ENCODE measurements at regions not wholly inside any gene's neighbourhood (a gene's known extent, or its start where the extent isn't known, plus 50 kb on each side); places are given as distances from the start of the nearest gene placed in this dataset.

DNA sequence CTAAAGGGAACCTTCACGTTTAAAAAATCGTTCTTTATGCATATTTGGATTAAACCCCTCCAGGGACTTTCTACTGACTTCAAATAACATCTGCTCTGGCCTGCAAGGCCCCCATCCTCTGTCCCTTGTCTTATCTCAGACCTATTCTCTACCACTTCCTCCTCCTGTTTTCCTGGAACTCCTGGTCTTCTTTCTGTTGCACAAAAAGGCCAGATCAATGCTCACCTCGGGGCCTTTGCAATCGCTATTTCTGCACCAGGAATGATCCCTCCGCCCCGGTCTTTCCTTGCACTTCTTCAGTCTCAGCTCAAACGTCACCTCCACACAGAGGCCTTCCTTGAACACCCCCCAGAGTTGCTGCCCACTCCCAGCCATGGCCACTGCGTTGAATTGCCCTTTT lies 57.6 kb upstream of the BEGAIN start:
- TF ChIP-seq CTCF (conservative IDR thresholded peaks at IDR 0.05; ENCODE audit: low read length): no peak
- no peak for DNase-seq (ENCODE audit: low read depth)
- no peak overlapping the region for H3K4me3 ChIP-seq (ENCODE audit: low read length)

DNA sequence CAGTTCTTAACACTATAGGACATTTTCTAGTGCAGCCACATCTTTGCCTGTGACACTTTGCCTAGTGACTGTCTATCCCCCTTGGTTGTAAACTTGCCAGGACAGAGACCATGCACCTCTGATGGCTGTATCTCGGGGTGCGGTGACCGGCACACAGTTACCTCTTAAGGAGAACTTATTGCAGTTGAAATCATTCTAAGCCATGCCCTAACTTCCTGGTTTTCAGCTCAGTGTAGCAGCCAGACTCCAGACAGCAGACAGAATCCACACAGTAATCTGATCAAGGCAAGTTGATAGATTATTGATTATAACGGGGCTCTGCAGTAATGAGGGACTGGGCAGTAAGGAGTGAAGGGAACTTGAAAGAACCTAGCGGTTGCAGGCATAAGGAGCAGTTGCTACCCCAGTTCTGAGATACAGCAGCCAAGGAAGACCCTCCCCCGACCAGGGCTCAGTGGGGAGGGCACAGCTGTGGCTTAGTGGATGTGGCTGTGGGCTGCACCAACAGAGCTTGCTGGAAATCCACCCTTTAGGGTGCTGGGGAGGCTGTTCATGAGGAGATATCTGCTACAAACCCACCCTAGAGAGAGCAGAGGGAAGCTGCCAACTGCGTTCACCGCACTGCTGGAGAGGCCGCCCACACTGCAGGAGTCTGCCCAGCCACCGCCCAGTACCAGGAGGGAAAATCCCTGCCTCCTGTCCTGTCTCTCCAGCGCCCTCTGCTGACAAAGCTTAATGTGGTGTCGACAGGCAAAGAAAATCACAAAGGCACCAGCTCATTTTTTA lies 58.2 kb upstream of the BEGAIN start:
- no peak overlapping the region for H3K4me3 ChIP-seq (ENCODE audit: low read length)
- peak; percentile 70 for DNase-seq (ENCODE audit: low read depth)
- TF ChIP-seq CTCF (conservative IDR thresholded peaks at IDR 0.05; ENCODE audit: low read length): peak; percentile 80

DNA sequence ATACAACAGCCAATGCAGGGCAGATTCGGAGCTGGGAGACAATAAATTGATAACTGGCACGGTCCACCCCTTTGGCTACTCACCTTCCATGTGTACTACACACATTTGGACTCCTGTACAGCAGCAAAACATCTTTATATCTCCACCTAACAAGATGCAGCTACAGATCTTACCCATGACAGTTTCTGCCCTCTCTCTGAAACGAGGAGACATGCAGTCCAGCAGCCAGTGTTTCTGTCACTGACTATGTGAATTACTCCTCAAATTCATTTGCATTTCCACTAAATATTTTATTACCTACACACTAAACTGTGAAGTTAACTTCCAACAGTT lies 58.7 kb upstream of the BEGAIN start:
- DNase-seq (ENCODE audit: low read depth): no peak
- no peak overlapping the region for H3K4me3 ChIP-seq (ENCODE audit: low read length)
- no peak for TF ChIP-seq CTCF (conservative IDR thresholded peaks at IDR 0.05; ENCODE audit: low read length)

DNA sequence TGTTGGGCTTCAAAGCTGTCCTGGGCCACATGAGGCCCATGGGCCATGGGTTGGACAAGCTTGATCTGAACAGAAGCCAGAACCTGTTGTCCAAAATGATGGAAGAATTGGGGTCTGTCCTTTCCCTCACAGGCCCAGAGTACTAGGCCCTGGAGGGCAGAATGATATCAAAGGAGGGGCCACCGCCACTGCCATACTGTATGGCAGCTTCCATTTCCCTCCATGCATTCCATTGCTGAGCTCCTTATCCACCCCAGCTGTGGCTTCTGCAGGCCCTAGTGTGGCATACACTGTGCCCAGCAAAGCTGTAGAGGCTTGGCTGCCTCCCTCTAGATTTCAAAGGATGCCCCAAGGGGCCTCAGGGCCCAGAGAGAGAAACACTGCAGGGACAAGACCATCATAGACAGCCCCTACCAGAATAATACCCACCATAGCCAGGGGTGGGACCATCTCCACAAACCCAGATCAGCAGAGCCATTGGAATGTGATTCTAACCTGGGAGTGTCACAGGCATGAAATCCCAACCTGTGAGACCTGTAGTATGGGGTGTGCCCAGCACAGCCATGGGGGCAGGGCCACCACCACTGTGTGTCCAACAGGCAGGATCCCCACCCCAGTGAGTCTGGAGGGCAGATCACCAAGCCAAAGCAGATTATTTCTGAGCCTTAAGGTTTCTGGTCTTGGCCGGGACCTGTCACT lies 61.4 kb upstream of the BEGAIN start:
- no peak overlapping the region for H3K4me3 ChIP-seq (ENCODE audit: low read length)
- TF ChIP-seq CTCF (conservative IDR thresholded peaks at IDR 0.05; ENCODE audit: low read length): no peak
- no peak for DNase-seq (ENCODE audit: low read depth)

DNA sequence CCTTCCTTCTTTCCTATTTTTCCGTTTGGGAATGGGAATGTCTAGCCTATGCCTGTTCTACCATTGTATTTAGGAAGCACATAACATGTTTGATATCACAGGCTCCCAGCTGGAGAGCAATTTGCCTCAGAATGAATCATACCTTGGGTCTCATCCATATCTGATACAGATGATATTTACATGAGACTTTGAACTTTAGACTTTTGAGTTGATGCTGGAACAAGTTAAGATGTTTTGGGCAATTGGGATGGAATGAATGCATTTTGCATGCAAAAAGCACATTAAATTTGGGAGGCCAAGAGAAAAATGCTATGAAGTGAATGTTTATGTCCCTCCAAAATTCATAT lies 61.9 kb upstream of the BEGAIN start:
- H3K4me3 ChIP-seq (ENCODE audit: low read length): no peak overlapping the region
- DNase-seq (ENCODE audit: low read depth): peak; percentile 22
- no peak for TF ChIP-seq CTCF (conservative IDR thresholded peaks at IDR 0.05; ENCODE audit: low read length)

- no peak overlapping the region for H3K4me3 ChIP-seq (ENCODE audit: low read length)
- peak; percentile 72 for DNase-seq (ENCODE audit: low read depth)
- TF ChIP-seq CTCF (conservative IDR thresholded peaks at IDR 0.05; ENCODE audit: low read length): no peak
Observed at GRCh38 chr14:100651999-100652508, 64.8 kb upstream of the BEGAIN start.

- TF ChIP-seq CTCF (conservative IDR thresholded peaks at IDR 0.05; ENCODE audit: low read length): no peak
- DNase-seq (ENCODE audit: low read depth): peak; percentile 29
- no peak overlapping the region for H3K4me3 ChIP-seq (ENCODE audit: low read length)
Observed at GRCh38 chr14:100652744-100653143, 65.5 kb upstream of the BEGAIN start.
